ENCODE measurements at regions not wholly inside any gene's neighbourhood (a gene's known extent, or its start where the extent isn't known, plus 50 kb on each side); places are given as distances from the start of the nearest gene placed in this dataset.

GRCh38 chr7:22653951-22654350 is 73.0 kb upstream of the IL6 start:
- ATAC-seq = no peak
- no peak for DNase-seq

GRCh38 chr7:22651534-22652243 is 75.3 kb upstream of the IL6 start:
- Histone ChIP-seq H3K9me3 (no peaks in the 10 kb centered on the region), H3K27ac (no peak overlapping the region), H3K4me3 (no peak overlapping the region), H3K36me3 (replicated peaks in 1 of 2; ENCODE audit: insufficient read depth in 1 of 2, low read depth in 2 of 2) (no peaks in the 10 kb centered on the region), H3K4me1 (no peaks in the 10 kb centered on the region), H3K27me3 (no peaks in the 10 kb centered on the region)
- WGBS, 2 donors = 55 to 58% methylated on average over 5 of the region's 5 CpGs
- TF ChIP-seq, protein P1, sequence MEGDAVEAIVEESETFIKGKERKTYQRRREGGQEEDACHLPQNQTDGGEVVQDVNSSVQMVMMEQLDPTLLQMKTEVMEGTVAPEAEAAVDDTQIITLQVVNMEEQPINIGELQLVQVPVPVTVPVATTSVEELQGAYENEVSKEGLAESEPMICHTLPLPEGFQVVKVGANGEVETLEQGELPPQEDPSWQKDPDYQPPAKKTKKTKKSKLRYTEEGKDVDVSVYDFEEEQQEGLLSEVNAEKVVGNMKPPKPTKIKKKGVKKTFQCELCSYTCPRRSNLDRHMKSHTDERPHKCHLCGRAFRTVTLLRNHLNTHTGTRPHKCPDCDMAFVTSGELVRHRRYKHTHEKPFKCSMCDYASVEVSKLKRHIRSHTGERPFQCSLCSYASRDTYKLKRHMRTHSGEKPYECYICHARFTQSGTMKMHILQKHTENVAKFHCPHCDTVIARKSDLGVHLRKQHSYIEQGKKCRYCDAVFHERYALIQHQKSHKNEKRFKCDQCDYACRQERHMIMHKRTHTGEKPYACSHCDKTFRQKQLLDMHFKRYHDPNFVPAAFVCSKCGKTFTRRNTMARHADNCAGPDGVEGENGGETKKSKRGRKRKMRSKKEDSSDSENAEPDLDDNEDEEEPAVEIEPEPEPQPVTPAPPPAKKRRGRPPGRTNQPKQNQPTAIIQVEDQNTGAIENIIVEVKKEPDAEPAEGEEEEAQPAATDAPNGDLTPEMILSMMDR (IDR thresholded peaks at IDR 0.05) = no peak
- TF ChIP-seq POLR2A (IDR thresholded peaks at IDR 0.05) = no peak
- intact Hi-C loops (cut with DNase I) = no loop called here
- ATAC-seq (no peak), DNase-seq (no peak)

More at GRCh38 chr7:22653951-22654350, 73.0 kb upstream of the IL6 start:
- H3K27ac ChIP-seq = no peak overlapping the region
- H3K36me3 ChIP-seq (replicated peaks in 1 of 2; ENCODE audit: insufficient read depth in 1 of 2, low read depth in 2 of 2) = no peaks in the 10 kb centered on the region
- intact Hi-C loops (cut with DNase I) = no loop called here
- no peak for TF ChIP-seq POLR2A (IDR thresholded peaks at IDR 0.05)
- TF ChIP-seq, protein P1 (IDR thresholded peaks at IDR 0.05) = no peak
- H3K4me1 ChIP-seq = no peaks in the 10 kb centered on the region
- no peaks in the 10 kb centered on the region for H3K9me3 ChIP-seq
- H3K27me3 ChIP-seq = no peaks in the 10 kb centered on the region
- no peak overlapping the region for H3K4me3 ChIP-seq

GRCh38 chr7:22651036-22651435 is 76.0 kb upstream of the IL6 start:
- Histone ChIP-seq H3K9me3 (peaks cover 0 to 6% (median 0%) of the 10 kb centered on the region in 3 donors), H3K27ac (no peak overlapping the region), H3K36me3 (replicated peaks in 1 of 2; ENCODE audit: insufficient read depth in 1 of 2, low read depth in 2 of 2) (no peaks in the 10 kb centered on the region), H3K4me1 (no peaks in the 10 kb centered on the region), H3K4me3 (no peak overlapping the region), H3K27me3 (no peaks in the 10 kb centered on the region)
- TF ChIP-seq, protein P1 (IDR thresholded peaks at IDR 0.05) = no peak
- no peak for TF ChIP-seq POLR2A (IDR thresholded peaks at IDR 0.05)
- intact Hi-C loops (cut with DNase I) = no loop called here
- WGBS, 2 donors = 77 to 85% methylated on average over 4 of the region's 4 CpGs
- no peak for DNase-seq
- ATAC-seq = no peak

- no peaks in the 10 kb centered on the region for H3K27me3 ChIP-seq
- no peak for TF ChIP-seq POLR2A (IDR thresholded peaks at IDR 0.05)
- TF ChIP-seq, protein P1 (IDR thresholded peaks at IDR 0.05) = no peak
- no peak overlapping the region for H3K4me3 ChIP-seq
- peaks cover 0 to 10% (median 0%) of the 10 kb centered on the region in 3 donors for H3K9me3 ChIP-seq
- intact Hi-C loops (cut with DNase I) = no loop called here
- no peaks in the 10 kb centered on the region for H3K36me3 ChIP-seq (replicated peaks in 1 of 2; ENCODE audit: insufficient read depth in 1 of 2, low read depth in 2 of 2)
- H3K4me1 ChIP-seq = no peaks in the 10 kb centered on the region
- 70 to 84% methylated on average over 3 of the region's 3 CpGs for WGBS, 2 donors
- no peak overlapping the region for H3K27ac ChIP-seq
- DNase-seq (no peak), ATAC-seq (no peak)
These were observed 77.3 kb upstream of the IL6 start for GRCh38 chr7:22649686-22650085.

Data from body of pancreas (tissue), 4 donors.